ENCODE measurements at regions not wholly inside any gene's neighbourhood (a gene's known extent, or its start where the extent isn't known, plus 50 kb on each side); places are given as distances from the start of the nearest gene placed in this dataset.

DNA sequence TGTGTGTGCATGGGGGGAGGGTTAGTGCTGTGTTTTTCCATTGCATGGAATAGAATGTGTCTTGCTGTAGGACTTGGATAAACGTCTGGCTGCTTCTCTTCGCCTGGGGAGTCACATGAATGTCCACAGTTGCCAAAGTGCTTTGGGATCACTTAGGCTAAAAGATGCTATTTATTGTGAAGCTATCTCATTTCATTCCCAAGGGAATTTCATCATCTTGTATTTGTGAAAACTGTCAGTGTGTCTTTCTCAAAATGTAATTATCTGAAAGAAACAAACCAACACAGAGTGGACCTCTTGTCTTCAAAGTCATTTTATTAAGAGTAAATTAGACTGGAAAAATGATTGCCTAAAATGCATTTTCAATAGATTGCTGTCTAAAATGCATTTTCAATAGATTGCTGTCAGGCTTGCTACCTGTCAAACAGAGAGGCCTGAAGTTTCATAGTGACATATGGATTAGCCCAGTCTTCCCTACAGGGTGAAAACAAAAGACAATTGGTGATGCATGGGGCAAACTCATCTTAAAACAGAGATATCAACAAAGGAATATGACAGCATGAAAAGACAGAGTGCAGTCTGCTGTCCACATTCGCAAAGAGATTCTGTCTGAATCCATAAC, 117.1 kb upstream of the GOLIM4 start:
- DNase-seq (ENCODE audit: low spot score), result no peak
- H3K79me2 ChIP-seq (replicated peaks; ENCODE audit: insufficient read depth), result no peaks in the 10 kb centered on the region
- TF ChIP-seq JUNB (IDR thresholded peaks at IDR 0.05; ENCODE audit: unreplicated experiment) (no peak), EZH2 (IDR thresholded peaks at IDR 0.05; ENCODE audit: low read depth, unreplicated experiment) (no peak), NANOG (IDR thresholded peaks at IDR 0.05; ENCODE audit: borderline replicate concordance) (no peak), STAT1 (IDR thresholded peaks at IDR 0.05; ENCODE audit: unreplicated experiment) (no peak), ZNF114 (CRISPR knock-in tag; IDR thresholded peaks at IDR 0.05) (no peak), POLR2AphosphoS5 (IDR thresholded peaks at IDR 0.05; ENCODE audit: low read depth) (no peak), EZH2phosphoT487 (IDR thresholded peaks at IDR 0.05; ENCODE audit: unreplicated experiment) (no peak), REST (IDR thresholded peaks at IDR 0.05; ENCODE audit: unreplicated experiment) (no peak), ZNF331 (CRISPR knock-in tag; IDR thresholded peaks at IDR 0.05; ENCODE audit: low read depth) (no peak), CREB1 (CRISPR knock-in tag; IDR thresholded peaks at IDR 0.05; ENCODE audit: low read depth) (no peak), ETS1 (IDR thresholded peaks at IDR 0.05) (no peak)
- TF ChIP-seq, protein P1, sequence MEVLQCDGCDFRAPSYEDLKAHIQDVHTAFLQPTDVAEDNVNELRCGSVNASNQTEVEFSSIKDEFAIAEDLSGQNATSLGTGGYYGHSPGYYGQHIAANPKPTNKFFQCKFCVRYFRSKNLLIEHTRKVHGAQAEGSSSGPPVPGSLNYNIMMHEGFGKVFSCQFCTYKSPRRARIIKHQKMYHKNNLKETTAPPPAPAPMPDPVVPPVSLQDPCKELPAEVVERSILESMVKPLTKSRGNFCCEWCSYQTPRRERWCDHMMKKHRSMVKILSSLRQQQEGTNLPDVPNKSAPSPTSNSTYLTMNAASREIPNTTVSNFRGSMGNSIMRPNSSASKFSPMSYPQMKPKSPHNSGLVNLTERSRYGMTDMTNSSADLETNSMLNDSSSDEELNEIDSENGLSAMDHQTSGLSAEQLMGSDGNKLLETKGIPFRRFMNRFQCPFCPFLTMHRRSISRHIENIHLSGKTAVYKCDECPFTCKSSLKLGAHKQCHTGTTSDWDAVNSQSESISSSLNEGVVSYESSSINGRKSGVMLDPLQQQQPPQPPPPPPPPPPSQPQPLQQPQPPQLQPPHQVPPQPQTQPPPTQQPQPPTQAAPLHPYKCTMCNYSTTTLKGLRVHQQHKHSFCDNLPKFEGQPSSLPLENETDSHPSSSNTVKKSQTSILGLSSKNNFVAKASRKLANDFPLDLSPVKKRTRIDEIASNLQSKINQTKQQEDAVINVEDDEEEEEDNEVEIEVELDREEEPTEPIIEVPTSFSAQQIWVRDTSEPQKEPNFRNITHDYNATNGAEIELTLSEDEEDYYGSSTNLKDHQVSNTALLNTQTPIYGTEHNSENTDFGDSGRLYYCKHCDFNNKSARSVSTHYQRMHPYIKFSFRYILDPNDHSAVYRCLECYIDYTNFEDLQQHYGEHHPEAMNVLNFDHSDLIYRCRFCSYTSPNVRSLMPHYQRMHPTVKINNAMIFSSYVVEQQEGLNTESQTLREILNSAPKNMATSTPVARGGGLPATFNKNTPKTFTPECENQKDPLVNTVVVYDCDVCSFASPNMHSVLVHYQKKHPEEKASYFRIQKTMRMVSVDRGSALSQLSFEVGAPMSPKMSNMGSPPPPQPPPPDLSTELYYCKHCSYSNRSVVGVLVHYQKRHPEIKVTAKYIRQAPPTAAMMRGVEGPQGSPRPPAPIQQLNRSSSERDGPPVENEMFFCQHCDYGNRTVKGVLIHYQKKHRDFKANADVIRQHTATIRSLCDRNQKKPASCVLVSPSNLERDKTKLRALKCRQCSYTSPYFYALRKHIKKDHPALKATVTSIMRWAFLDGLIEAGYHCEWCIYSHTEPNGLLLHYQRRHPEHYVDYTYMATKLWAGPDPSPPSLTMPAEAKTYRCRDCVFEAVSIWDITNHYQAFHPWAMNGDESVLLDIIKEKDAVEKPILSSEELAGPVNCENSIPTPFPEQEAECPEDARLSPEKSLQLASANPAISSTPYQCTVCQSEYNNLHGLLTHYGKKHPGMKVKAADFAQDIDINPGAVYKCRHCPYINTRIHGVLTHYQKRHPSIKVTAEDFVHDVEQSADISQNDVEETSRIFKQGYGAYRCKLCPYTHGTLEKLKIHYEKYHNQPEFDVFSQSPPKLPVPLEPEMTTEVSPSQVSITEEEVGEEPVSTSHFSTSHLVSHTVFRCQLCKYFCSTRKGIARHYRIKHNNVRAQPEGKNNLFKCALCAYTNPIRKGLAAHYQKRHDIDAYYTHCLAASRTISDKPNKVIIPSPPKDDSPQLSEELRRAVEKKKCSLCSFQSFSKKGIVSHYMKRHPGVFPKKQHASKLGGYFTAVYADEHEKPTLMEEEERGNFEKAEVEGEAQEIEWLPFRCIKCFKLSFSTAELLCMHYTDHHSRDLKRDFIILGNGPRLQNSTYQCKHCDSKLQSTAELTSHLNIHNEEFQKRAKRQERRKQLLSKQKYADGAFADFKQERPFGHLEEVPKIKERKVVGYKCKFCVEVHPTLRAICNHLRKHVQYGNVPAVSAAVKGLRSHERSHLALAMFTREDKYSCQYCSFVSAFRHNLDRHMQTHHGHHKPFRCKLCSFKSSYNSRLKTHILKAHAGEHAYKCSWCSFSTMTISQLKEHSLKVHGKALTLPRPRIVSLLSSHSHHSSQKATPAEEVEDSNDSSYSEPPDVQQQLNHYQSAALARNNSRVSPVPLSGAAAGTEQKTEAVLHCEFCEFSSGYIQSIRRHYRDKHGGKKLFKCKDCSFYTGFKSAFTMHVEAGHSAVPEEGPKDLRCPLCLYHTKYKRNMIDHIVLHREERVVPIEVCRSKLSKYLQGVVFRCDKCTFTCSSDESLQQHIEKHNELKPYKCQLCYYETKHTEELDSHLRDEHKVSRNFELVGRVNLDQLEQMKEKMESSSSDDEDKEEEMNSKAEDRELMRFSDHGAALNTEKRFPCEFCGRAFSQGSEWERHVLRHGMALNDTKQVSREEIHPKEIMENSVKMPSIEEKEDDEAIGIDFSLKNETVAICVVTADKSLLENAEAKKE (CRISPR knock-in tag; IDR thresholded peaks at IDR 0.05), result no peak
- TF ChIP-seq, protein P2, sequence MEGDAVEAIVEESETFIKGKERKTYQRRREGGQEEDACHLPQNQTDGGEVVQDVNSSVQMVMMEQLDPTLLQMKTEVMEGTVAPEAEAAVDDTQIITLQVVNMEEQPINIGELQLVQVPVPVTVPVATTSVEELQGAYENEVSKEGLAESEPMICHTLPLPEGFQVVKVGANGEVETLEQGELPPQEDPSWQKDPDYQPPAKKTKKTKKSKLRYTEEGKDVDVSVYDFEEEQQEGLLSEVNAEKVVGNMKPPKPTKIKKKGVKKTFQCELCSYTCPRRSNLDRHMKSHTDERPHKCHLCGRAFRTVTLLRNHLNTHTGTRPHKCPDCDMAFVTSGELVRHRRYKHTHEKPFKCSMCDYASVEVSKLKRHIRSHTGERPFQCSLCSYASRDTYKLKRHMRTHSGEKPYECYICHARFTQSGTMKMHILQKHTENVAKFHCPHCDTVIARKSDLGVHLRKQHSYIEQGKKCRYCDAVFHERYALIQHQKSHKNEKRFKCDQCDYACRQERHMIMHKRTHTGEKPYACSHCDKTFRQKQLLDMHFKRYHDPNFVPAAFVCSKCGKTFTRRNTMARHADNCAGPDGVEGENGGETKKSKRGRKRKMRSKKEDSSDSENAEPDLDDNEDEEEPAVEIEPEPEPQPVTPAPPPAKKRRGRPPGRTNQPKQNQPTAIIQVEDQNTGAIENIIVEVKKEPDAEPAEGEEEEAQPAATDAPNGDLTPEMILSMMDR (conservative IDR thresholded peaks at IDR 0.05; ENCODE audit: low read depth in 2 of 2), result no peak
- H3K9me3 Mint-ChIP-seq, result peaks cover 11% of the 10 kb centered on the region
- no peak overlapping the region for H3K4me2 ChIP-seq
- H3K27me3 Mint-ChIP-seq (ENCODE audit: insufficient read depth, low read depth, poor library complexity), result no peaks in the 10 kb centered on the region
- no peak overlapping the region for H3K27ac ChIP-seq (ENCODE audit: low read depth)
- H3K4me3 Mint-ChIP-seq, result no peak overlapping the region
- H2AFZ ChIP-seq, result no peak overlapping the region
- H3K4me3 ChIP-seq, result no peak overlapping the region
- no peaks in the 10 kb centered on the region for H4K20me1 ChIP-seq (replicated peaks; ENCODE audit: insufficient read depth)
- H3K9me2 ChIP-seq (ENCODE audit: insufficient read depth), result no peaks in the 10 kb centered on the region
- H3K4me1 ChIP-seq (ENCODE audit: insufficient read depth), result no peaks in the 10 kb centered on the region
- H3K4me1 Mint-ChIP-seq, result peaks cover 14% of the 10 kb centered on the region
- peaks cover 10% of the 10 kb centered on the region for H3K36me3 Mint-ChIP-seq (ENCODE audit: low read depth)
- H3K36me3 ChIP-seq (ENCODE audit: insufficient read depth), result no peaks in the 10 kb centered on the region
- no peak for ATAC-seq
- H3F3A ChIP-seq (replicated peaks; ENCODE audit: low read depth), result no peaks in the 10 kb centered on the region
- H3K27me3 ChIP-seq (ENCODE audit: insufficient read depth), result no peaks in the 10 kb centered on the region
- H3K27ac Mint-ChIP-seq, result no peak overlapping the region

Measured in GM23338 (cell line).